AG04449 (cell line): ENCODE measurements at regions not wholly inside any gene's neighbourhood (a gene's known extent, or its start where the extent isn't known, plus 50 kb on each side); places are given as distances from the start of the nearest gene placed in this dataset.

Experiments
- CTCF ChIA-PET: fragments of 350-600 bp; formaldehyde crosslinking; extraction: SDS; loops from one replicate; lab custom pipeline; 2021; ENCODE audit warnings: antibody characterized with exemption; lab: Yijun Ruan, JAX
- POLR2A ChIA-PET: fragments of 400-600, 350-600 bp; formaldehyde crosslinking; extraction: SDS; loops from one replicate; lab custom pipeline; 2020; ENCODE audit warnings: antibody characterized with exemption, inconsistent platforms; lab: Yijun Ruan, JAX
- DNase-seq: peaks from one replicate; pipeline ENCODE4 v3.0.0-alpha.2; 2010; ENCODE audit warnings: low read depth, low spot score
- H3K4me3 ChIP-seq: 2 replicates; pipeline ENCODE4 v1.5.1; 2011; ENCODE audit warnings: low read depth, mild to moderate bottlenecking, control low read depth, low read length
- CTCF ChIP-seq: IDR thresholded peaks from one replicate; pipeline ENCODE4 v1.5.1; 2011; ENCODE audit warnings: mild to moderate bottlenecking, moderate library complexity, low read length, control low read depth, inconsistent platforms; ENCODE audit not compliant: insufficient read depth; ENCODE audit errors: missing control alignments

GRCh38 chr5:102701748-102702147 lies 53.4 kb upstream of the PAM start:
- ChIA-PET CTCF (interaction anchor here (1.8 kb wide), 1 partner anchor 20 kb away, joined by 9 read pairs; no protein-coding TSS in a partner anchor), POLR2A (no interaction called here)
- no peak for TF ChIP-seq CTCF
- no peak overlapping the region for H3K4me3 ChIP-seq
- no peak for DNase-seq
